HCT116 (cell line): ENCODE measurements at regions not wholly inside any gene's neighbourhood (a gene's known extent, or its start where the extent isn't known, plus 50 kb on each side); places are given as distances from the start of the nearest gene placed in this dataset.

ENCODE experiments used
- ATAC-seq: fragments of 200-7000 bp; cut with Tn5 transposase; 2 replicates; pipeline ENCODE4 v1.9.1; 2020; ENCODE audit warnings: mild to moderate bottlenecking, moderate library complexity
- BruUV-seq: library from RNA; stranded (reverse); fragments of 400-500 nt; replicated peaks from 2 replicates; lab custom pipeline; 2021; lab: Mats Ljungman, UMichigan
- CTCF ChIA-PET: fragments of 300-600 bp; sonication (Branson Sonifier 250); formaldehyde crosslinking; loops from one replicate; lab custom pipeline; 2021; ENCODE audit warnings: antibody characterized with exemption; lab: Charles Lee
- POLR2A ChIA-PET: fragments of 300-600, 350-600 bp; sonication (Branson Sonifier 250); formaldehyde crosslinking; loops from one replicate; lab custom pipeline; 2021; ENCODE audit warnings: antibody characterized with exemption; lab: Charles Lee
- RAD21 ChIA-PET, 2 experiments: fragments of 300-600 bp; sonication (Branson Sonifier 250); formaldehyde crosslinking; loops; one replicate each; lab custom pipeline; 2023; ENCODE audit warnings: low total read pairs in 2 of 2; ENCODE audit not compliant: uncharacterized antibody in 2 of 2, unreplicated experiment in 2 of 2, low non-redundant PET in 1 of 2; lab: Charles Lee
- DNase-seq: peaks from one replicate; pipeline ENCODE4 v3.0.0-alpha.2; 2010; ENCODE audit warnings: low read depth, low spot score
- H2AFZ ChIP-seq: fragments of 200-600 bp; shearing (Covaris generic), sonication (generic); 2 replicates; pipeline ENCODE4 v1.6.1; 2017; ENCODE audit warnings: low read depth, mixed run types, mixed read lengths, antibody characterized with exemption, low read length; ENCODE audit not compliant: poor library complexity, severe bottlenecking
- H3K27ac ChIP-seq: 2 replicates; pipeline ENCODE4 v1.5.1; 2012; ENCODE audit warnings: low read depth, low read length
- H3K27me3 ChIP-seq: fragments of 200-600 bp; sonication (generic); 2 replicates; pipeline ENCODE4 v1.6.1; 2016; ENCODE audit warnings: mixed run types, low read length, mixed read lengths; ENCODE audit not compliant: insufficient read depth
- H3K36me3 ChIP-seq, 2 experiments: fragments of 200-500 bp in 1 of 2; fragments of 200-600 bp in 1 of 2; sonication (Bioruptor generic) in 1 of 2; sonication (generic) in 1 of 2; 2 replicates each; pipeline versions ENCODE4 v1.5.1 to v1.6.1; 2014 to 2016; ENCODE audit warnings: low read length in 2 of 2, inconsistent platforms in 1 of 2, mixed read lengths in 1 of 2, mixed run types in 1 of 2; ENCODE audit not compliant: insufficient read depth in 2 of 2, control insufficient read depth in 1 of 2
- H3K4me1 ChIP-seq, 2 experiments: fragments of 200-600 bp in 1 of 2; sonication (generic) in 1 of 2; 2 replicates each; pipeline versions ENCODE4 v1.5.1 to v1.6.1; 2012 to 2017; ENCODE audit warnings: low read length in 2 of 2, inconsistent platforms in 1 of 2, mild to moderate bottlenecking in 1 of 2, mixed read lengths in 1 of 2, mixed run types in 1 of 2, moderate library complexity in 1 of 2; ENCODE audit not compliant: insufficient read depth in 2 of 2, control insufficient read depth in 1 of 2
- H3K4me2 ChIP-seq: fragments of 200-600 bp; sonication (generic); 2 replicates; pipeline ENCODE4 v1.6.1; 2017; ENCODE audit warnings: mixed run types, low read length, mixed read lengths
- H3K4me3 ChIP-seq, 2 experiments: fragments of 200-600 bp in 1 of 2; sonication (generic) in 1 of 2; replicated peaks in 1 of 2; 2 replicates each; pipeline ENCODE4 v1.5.1; 2011 to 2016; ENCODE audit warnings: low read length in 2 of 2, control low read depth in 1 of 2, low read depth in 1 of 2, mild to moderate bottlenecking in 1 of 2, mixed read lengths in 1 of 2, mixed run types in 1 of 2
- H3K79me2 ChIP-seq: fragments of 200-600 bp; sonication (generic); 2 replicates; pipeline ENCODE4 v1.6.1; 2017; ENCODE audit warnings: mild to moderate bottlenecking, mixed run types, low read length, moderate library complexity, mixed read lengths; ENCODE audit not compliant: insufficient read depth
- H3K9ac ChIP-seq: fragments of 200-600 bp; sonication (generic); 2 replicates; pipeline ENCODE4 v1.6.1; 2016; ENCODE audit warnings: low read length, mixed read lengths
- H3K9me2 ChIP-seq: fragments of 200-600 bp; sonication (generic), shearing (Covaris generic); 2 replicates; pipeline ENCODE4 v1.6.1; 2017; ENCODE audit warnings: mixed run types, mild to moderate bottlenecking, moderate library complexity; ENCODE audit not compliant: insufficient read depth
- H3K9me3 ChIP-seq, 2 experiments: fragments of 200-500 bp in 1 of 2; fragments of 200-600 bp in 1 of 2; sonication (Bioruptor generic) in 1 of 2; sonication (generic) in 1 of 2; 2 replicates each; pipeline ENCODE4 v1.6.1; 2014 to 2017; ENCODE audit warnings: low read length in 2 of 2, mixed read lengths in 2 of 2, inconsistent platforms in 1 of 2, low read depth in 1 of 2, mild to moderate bottlenecking in 1 of 2, mixed run types in 1 of 2, moderate library complexity in 1 of 2; ENCODE audit not compliant: control insufficient read depth in 1 of 2, insufficient read depth in 1 of 2
- H4K20me1 ChIP-seq: fragments of 200-600 bp; sonication (generic), shearing (Covaris generic); 2 replicates; pipeline ENCODE4 v1.6.1; 2017; ENCODE audit warnings: mixed run types, mild to moderate bottlenecking, moderate library complexity; ENCODE audit not compliant: insufficient read depth
- ATF3 ChIP-seq: IDR thresholded peaks from 2 replicates; pipeline ENCODE4 v1.6.1; 2012
- CBX3 ChIP-seq: IDR thresholded peaks from 2 replicates; pipeline ENCODE4 v1.6.1; 2012; ENCODE audit warnings: low read depth
- CTCF ChIP-seq, 3 experiments: fragments of 200-600 bp in 1 of 3; sonication (generic) in 1 of 3; IDR thresholded peaks in 2 of 3; conservative IDR thresholded peaks in 1 of 3; 2 replicates each; pipeline ENCODE4 v1.5.1; 2012 to 2017; ENCODE audit warnings: low read depth in 2 of 3, low read length in 2 of 3, antibody characterized with exemption in 1 of 3, borderline replicate concordance in 1 of 3, control low read depth in 1 of 3, mild to moderate bottlenecking in 1 of 3, mixed read lengths in 1 of 3, mixed run types in 1 of 3, moderate library complexity in 1 of 3; ENCODE audit not compliant: insufficient read depth in 1 of 3
- EGR1 ChIP-seq: IDR thresholded peaks from 2 replicates; pipeline ENCODE4 v1.6.1; 2012; ENCODE audit warnings: low read depth
- ELF1 ChIP-seq: IDR thresholded peaks from 2 replicates; pipeline ENCODE4 v1.6.1; 2012; ENCODE audit warnings: low read depth, borderline replicate concordance
- EZH2phosphoT487 ChIP-seq: fragments of 200-600 bp; IDR thresholded peaks from 2 replicates; pipeline ENCODE4 v1.6.1; 2018; ENCODE audit warnings: antibody characterized with exemption, borderline replicate concordance
- FOSL1 ChIP-seq: IDR thresholded peaks from 2 replicates; pipeline ENCODE4 v1.6.1; 2012; ENCODE audit warnings: low read depth
- JUND ChIP-seq: IDR thresholded peaks from 2 replicates; pipeline ENCODE4 v1.6.1; 2012
- MAX ChIP-seq: IDR thresholded peaks from 2 replicates; pipeline ENCODE4 v1.6.1; 2012
- POLR2AphosphoS5 ChIP-seq: IDR thresholded peaks from 2 replicates; pipeline ENCODE4 v1.6.1; 2011; ENCODE audit warnings: mild to moderate bottlenecking, low read depth, low read length, moderate library complexity
- RAD21 ChIP-seq: IDR thresholded peaks from 2 replicates; pipeline ENCODE4 v1.6.1; 2012; ENCODE audit warnings: low read depth, mild to moderate bottlenecking
- SP1 ChIP-seq: IDR thresholded peaks from 2 replicates; pipeline ENCODE4 v1.6.1; 2012; ENCODE audit warnings: low read depth
- YY1 ChIP-seq: IDR thresholded peaks from 2 replicates; pipeline ENCODE4 v1.6.1; 2011; ENCODE audit warnings: low read length, low read depth, moderate library complexity, mild to moderate bottlenecking; ENCODE audit not compliant: insufficient replicate concordance; ENCODE audit errors: extremely low read depth
- intact Hi-C: fragments of 100-400 bp; cut with micrococcal nuclease; formaldehyde crosslinking; loops from 2 replicates; pipeline ENCODE4 v1.10.0; 2022

- ChIA-PET POLR2A (no interaction called here), CTCF (no interaction called here), RAD21 (no interaction called here)
- H3K27ac ChIP-seq = no peak overlapping the region
- TF ChIP-seq MAX (no peak), JUND (no peak), ELF1 (no peak), CTCF (IDR thresholded peaks at IDR 0.05 in 2 of 3, conservative IDR thresholded peaks at IDR 0.05 in 1 of 3; ENCODE audit: borderline replicate concordance in 1 of 3, insufficient read depth in 1 of 3, low read depth in 2 of 3, low read length in 2 of 3) (no peak), ATF3 (no peak), YY1 (no peak), EZH2phosphoT487 (no peak), SP1 (no peak), FOSL1 (no peak), CBX3 (no peak), EGR1 (no peak), RAD21 (no peak), POLR2AphosphoS5 (no peak)
- no peaks in the 10 kb centered on the region for H3K36me3 ChIP-seq
- ATAC-seq (no peak), DNase-seq (no peak)
- H3K27me3 ChIP-seq = no peaks in the 10 kb centered on the region
- H4K20me1 ChIP-seq = no peaks in the 10 kb centered on the region
- no peak overlapping the region for H2AFZ ChIP-seq
- no TSS peak for BruUV-seq
- no peak overlapping the region for H3K4me3 ChIP-seq
- H3K9me2 ChIP-seq = no peaks in the 10 kb centered on the region
- H3K9me3 ChIP-seq = peaks cover 3 to 34% of the 10 kb centered on the region in 2 experiments; a peak in 3 of 4 replicates
- no peak overlapping the region for H3K9ac ChIP-seq
- intact Hi-C loops = no loop called here
- no peak overlapping the region for H3K4me2 ChIP-seq
- H3K4me1 ChIP-seq = no peaks in the 10 kb centered on the region
- H3K79me2 ChIP-seq = no peaks in the 10 kb centered on the region
These were observed 981.8 kb downstream of the ROBO2 start for GRCh38 chr3:78021710-78022109.
